ENCODE measurements at regions not wholly inside any gene's neighbourhood (a gene's known extent, or its start where the extent isn't known, plus 50 kb on each side); places are given as distances from the start of the nearest gene placed in this dataset.

DNA sequence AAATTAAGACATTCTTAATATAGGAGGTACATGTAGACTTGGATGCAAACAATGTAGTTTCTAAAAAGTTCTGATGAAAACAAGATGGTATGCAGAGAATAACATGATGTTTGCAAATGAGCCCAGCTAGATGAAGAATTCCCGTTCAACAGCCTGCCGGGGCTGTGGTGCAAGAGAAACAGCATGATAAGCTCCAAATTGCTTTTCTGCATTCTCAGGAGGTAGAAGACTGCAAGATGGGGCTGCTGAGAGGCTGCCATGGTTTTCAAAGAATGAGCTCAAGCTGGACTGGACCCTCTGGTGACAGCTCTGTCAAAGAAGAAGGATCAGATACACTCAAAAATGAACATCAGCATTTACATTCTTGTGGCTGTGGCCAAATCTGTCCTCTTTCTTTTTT, 73.4 kb upstream of the PALS2 start:
- TF ChIP-seq ZNF8 (CRISPR knock-in tag; IDR thresholded peaks at IDR 0.05), result no peak
- no peak for TF ChIP-seq ARNTL (CRISPR knock-in tag; IDR thresholded peaks at IDR 0.05; ENCODE audit: borderline replicate concordance, low read depth)
- no peak for TF ChIP-seq ZFP3 (CRISPR knock-in tag; IDR thresholded peaks at IDR 0.05)
- no peak for TF ChIP-seq ZC3H10 (CRISPR knock-in tag; IDR thresholded peaks at IDR 0.05)
- no peak for TF ChIP-seq TCF4 (CRISPR knock-in tag; IDR thresholded peaks at IDR 0.05; ENCODE audit: borderline replicate concordance)
- no peak for TF ChIP-seq CSRNP3 (CRISPR knock-in tag; IDR thresholded peaks at IDR 0.05)
- no peak for TF ChIP-seq RARB (CRISPR knock-in tag; IDR thresholded peaks at IDR 0.05)
- no peak for TF ChIP-seq ISL1 (CRISPR knock-in tag; IDR thresholded peaks at IDR 0.05)
- no peak for TF ChIP-seq GLIS3 (CRISPR knock-in tag; IDR thresholded peaks at IDR 0.05)
- TF ChIP-seq BACH2 (CRISPR knock-in tag; IDR thresholded peaks at IDR 0.05; ENCODE audit: borderline replicate concordance), result no peak
- TF ChIP-seq PPARA (CRISPR knock-in tag; IDR thresholded peaks at IDR 0.05; ENCODE audit: borderline replicate concordance), result no peak
- TF ChIP-seq PATZ1 (CRISPR knock-in tag; IDR thresholded peaks at IDR 0.05; ENCODE audit: borderline replicate concordance), result no peak
- TF ChIP-seq TOX (CRISPR knock-in tag; IDR thresholded peaks at IDR 0.05; ENCODE audit: borderline replicate concordance), result no peak
- no peak for TF ChIP-seq ESRRG (CRISPR knock-in tag; IDR thresholded peaks at IDR 0.05)
- no peak for TF ChIP-seq ZNF565 (CRISPR knock-in tag; conservative IDR thresholded peaks at IDR 0.05; ENCODE audit: low read depth)
- no peak for TF ChIP-seq OSR1 (CRISPR knock-in tag; IDR thresholded peaks at IDR 0.05)
- no peak for TF ChIP-seq ZNF70 (CRISPR knock-in tag; IDR thresholded peaks at IDR 0.05)
- no peak for ATAC-seq

DNA sequence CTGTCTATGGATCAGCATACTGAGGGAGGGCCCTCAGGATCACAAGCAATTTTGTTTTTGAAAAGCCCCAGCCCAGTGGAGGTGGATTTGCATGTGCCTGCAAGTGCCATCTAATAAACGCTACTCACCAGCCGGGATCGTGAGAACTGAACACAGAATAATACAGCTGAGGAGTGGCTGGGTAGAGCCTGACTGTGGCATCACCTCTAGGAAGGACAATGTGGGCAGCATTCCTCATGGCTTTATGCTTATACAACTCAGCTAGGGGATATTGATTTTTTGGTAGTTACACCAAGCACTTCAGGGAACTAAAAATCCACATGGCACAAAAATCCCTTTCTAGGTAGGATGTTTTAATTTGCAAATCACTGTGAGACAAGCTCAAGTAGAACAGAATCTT, 72.7 kb upstream of the PALS2 start:
- TF ChIP-seq PPARA (CRISPR knock-in tag; IDR thresholded peaks at IDR 0.05; ENCODE audit: borderline replicate concordance) (no peak), ZFP30 (CRISPR knock-in tag; IDR thresholded peaks at IDR 0.05) (no peak), ARNTL (CRISPR knock-in tag; IDR thresholded peaks at IDR 0.05; ENCODE audit: borderline replicate concordance, low read depth) (no peak), ZC3H10 (CRISPR knock-in tag; IDR thresholded peaks at IDR 0.05) (no peak), RARB (CRISPR knock-in tag; IDR thresholded peaks at IDR 0.05) (no peak), CSRNP3 (CRISPR knock-in tag; IDR thresholded peaks at IDR 0.05) (no peak), ISL1 (CRISPR knock-in tag; IDR thresholded peaks at IDR 0.05) (no peak), TOX (CRISPR knock-in tag; IDR thresholded peaks at IDR 0.05; ENCODE audit: borderline replicate concordance) (no peak), ZNF70 (CRISPR knock-in tag; IDR thresholded peaks at IDR 0.05) (no peak)
- TF ChIP-seq, protein P1, sequence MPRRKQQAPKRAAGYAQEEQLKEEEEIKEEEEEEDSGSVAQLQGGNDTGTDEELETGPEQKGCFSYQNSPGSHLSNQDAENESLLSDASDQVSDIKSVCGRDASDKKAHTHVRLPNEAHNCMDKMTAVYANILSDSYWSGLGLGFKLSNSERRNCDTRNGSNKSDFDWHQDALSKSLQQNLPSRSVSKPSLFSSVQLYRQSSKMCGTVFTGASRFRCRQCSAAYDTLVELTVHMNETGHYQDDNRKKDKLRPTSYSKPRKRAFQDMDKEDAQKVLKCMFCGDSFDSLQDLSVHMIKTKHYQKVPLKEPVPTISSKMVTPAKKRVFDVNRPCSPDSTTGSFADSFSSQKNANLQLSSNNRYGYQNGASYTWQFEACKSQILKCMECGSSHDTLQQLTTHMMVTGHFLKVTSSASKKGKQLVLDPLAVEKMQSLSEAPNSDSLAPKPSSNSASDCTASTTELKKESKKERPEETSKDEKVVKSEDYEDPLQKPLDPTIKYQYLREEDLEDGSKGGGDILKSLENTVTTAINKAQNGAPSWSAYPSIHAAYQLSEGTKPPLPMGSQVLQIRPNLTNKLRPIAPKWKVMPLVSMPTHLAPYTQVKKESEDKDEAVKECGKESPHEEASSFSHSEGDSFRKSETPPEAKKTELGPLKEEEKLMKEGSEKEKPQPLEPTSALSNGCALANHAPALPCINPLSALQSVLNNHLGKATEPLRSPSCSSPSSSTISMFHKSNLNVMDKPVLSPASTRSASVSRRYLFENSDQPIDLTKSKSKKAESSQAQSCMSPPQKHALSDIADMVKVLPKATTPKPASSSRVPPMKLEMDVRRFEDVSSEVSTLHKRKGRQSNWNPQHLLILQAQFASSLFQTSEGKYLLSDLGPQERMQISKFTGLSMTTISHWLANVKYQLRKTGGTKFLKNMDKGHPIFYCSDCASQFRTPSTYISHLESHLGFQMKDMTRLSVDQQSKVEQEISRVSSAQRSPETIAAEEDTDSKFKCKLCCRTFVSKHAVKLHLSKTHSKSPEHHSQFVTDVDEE (CRISPR knock-in tag; IDR thresholded peaks at IDR 0.05), result no peak
- no peak for ATAC-seq

GRCh38 chr7:24501009-24501408, 72.2 kb upstream of the PALS2 start:
- ATAC-seq, result no peak
- TF ChIP-seq, protein P2, sequence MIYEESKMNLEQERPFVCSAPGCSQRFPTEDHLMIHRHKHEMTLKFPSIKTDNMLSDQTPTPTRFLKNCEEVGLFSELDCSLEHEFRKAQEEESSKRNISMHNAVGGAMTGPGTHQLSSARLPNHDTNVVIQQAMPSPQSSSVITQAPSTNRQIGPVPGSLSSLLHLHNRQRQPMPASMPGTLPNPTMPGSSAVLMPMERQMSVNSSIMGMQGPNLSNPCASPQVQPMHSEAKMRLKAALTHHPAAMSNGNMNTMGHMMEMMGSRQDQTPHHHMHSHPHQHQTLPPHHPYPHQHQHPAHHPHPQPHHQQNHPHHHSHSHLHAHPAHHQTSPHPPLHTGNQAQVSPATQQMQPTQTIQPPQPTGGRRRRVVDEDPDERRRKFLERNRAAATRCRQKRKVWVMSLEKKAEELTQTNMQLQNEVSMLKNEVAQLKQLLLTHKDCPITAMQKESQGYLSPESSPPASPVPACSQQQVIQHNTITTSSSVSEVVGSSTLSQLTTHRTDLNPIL (CRISPR knock-in tag; IDR thresholded peaks at IDR 0.05; ENCODE audit: low read depth), result no peak
- TF ChIP-seq ZNF70 (CRISPR knock-in tag; IDR thresholded peaks at IDR 0.05) (no peak), PPARA (CRISPR knock-in tag; IDR thresholded peaks at IDR 0.05; ENCODE audit: borderline replicate concordance) (no peak), SNAI2 (CRISPR knock-in tag; IDR thresholded peaks at IDR 0.05) (no peak), GLIS3 (CRISPR knock-in tag; IDR thresholded peaks at IDR 0.05) (no peak), ISL1 (CRISPR knock-in tag; IDR thresholded peaks at IDR 0.05) (no peak)
